ENCODE measurements at regions not wholly inside any gene's neighbourhood (a gene's known extent, or its start where the extent isn't known, plus 50 kb on each side); places are given as distances from the start of the nearest gene placed in this dataset.

GRCh38 chr6:18752278-18753068, 365.3 kb downstream of the RNF144B start:
- no peak for DNase-seq

GRCh38 chr6:18753076-18753475, 365.9 kb downstream of the RNF144B start:
- DNase-seq = no peak

GRCh38 chr6:18763086-18763485, 375.9 kb downstream of the RNF144B start:
- DNase-seq = no peak

- DNase-seq = no peak
Measured at GRCh38 chr6:18784794-18785193, 397.6 kb downstream of the RNF144B start.

GRCh38 chr6:18785810-18786490, 398.8 kb downstream of the RNF144B start:
- no peak for DNase-seq

GRCh38 chr6:18792866-18793265, 405.7 kb downstream of the RNF144B start:
- no peak for DNase-seq

- no peak for DNase-seq
Measured at GRCh38 chr6:18795726-18796125, 408.6 kb downstream of the RNF144B start.

- DNase-seq = no peak
Measured at GRCh38 chr6:18820725-18821124, 433.6 kb downstream of the RNF144B start.

GRCh38 chr6:18823782-18824386, 436.7 kb downstream of the RNF144B start:
- DNase-seq = no peak

GRCh38 chr6:18829272-18829870, 442.2 kb downstream of the RNF144B start:
- no peak for DNase-seq

GRCh38 chr6:18835976-18836375, 448.8 kb downstream of the RNF144B start:
- DNase-seq = no peak

- no peak for DNase-seq
Measured at GRCh38 chr6:18837013-18837412, 449.9 kb downstream of the RNF144B start.

GRCh38 chr6:18842534-18842933, 455.4 kb downstream of the RNF144B start:
- DNase-seq = peak in 1 of 56 donors; percentile 1

GRCh38 chr6:18845896-18846295, 458.7 kb downstream of the RNF144B start:
- DNase-seq = no peak

GRCh38 chr6:18846327-18846726, 459.2 kb downstream of the RNF144B start:
- DNase-seq = no peak

GRCh38 chr6:18861204-18861603, 474.1 kb downstream of the RNF144B start:
- no peak for DNase-seq

GRCh38 chr6:18883268-18883667, 496.1 kb downstream of the RNF144B start:
- no peak for DNase-seq

GRCh38 chr6:18883851-18884250, 496.7 kb downstream of the RNF144B start:
- peak in 5 of 56 donors; percentile 0 to 17 (median 8) for DNase-seq

- no peak for DNase-seq
Measured at GRCh38 chr6:18893540-18894269, 506.6 kb downstream of the RNF144B start.

GRCh38 chr6:18897350-18897749, 510.2 kb downstream of the RNF144B start:
- no peak for DNase-seq

GRCh38 chr6:18904681-18905080, 517.5 kb downstream of the RNF144B start:
- DNase-seq = no peak

All from amygdala (tissue), 56 donors.